ENCODE measurements at regions not wholly inside any gene's neighbourhood (a gene's known extent, or its start where the extent isn't known, plus 50 kb on each side); places are given as distances from the start of the nearest gene placed in this dataset.

DNA sequence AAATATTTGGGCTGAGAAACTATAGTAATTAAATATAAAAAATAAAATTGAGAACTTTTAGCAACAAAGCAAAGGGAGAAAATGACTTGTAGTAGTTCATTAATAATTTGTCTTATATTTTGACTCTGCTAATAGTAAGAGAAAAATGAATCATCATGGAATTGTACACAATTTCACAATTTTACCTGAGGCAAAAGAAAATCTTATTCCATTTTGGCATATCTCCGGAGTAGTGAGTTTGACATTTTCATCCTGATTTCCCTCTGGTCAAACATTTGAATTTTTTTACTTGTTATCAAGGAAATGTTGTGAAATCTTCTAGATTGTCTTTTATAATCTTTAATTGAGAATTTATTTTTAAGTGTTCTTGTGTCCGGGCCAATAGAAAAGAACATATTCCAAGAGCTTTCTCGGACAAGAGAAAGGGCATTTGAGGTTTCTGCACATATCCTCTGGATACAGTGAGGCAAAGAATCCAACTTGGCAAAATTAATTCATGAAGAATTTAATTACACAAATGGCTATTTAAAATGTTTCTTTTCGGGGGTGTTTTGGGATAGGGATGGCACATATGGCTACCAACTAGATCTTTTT lies 89.3 kb upstream of the IGSF10 start:
- WGBS, 2 experiments (ENCODE audit: insufficient coverage in 1 of 2, insufficient read length in 1 of 2) = 83 to 93% methylated on average over 1 to 4 of the region's 4 CpGs
- H3K4me3 ChIP-seq (ENCODE audit: low read length) = no peak overlapping the region
- H3K36me3 Mint-ChIP-seq (ENCODE audit: low read depth) = no peaks in the 10 kb centered on the region
- DNase-seq = no peak
- H3K27ac Mint-ChIP-seq = no peak overlapping the region
- no peak for TF ChIP-seq CTCF (conservative IDR thresholded peaks at IDR 0.05)
- no peaks in the 10 kb centered on the region for H3K4me1 ChIP-seq (ENCODE audit: control insufficient read depth, insufficient read depth, low read length)
- no peak overlapping the region for H3K27ac ChIP-seq (ENCODE audit: low read depth, low read length)
- no peak overlapping the region for H3K9ac ChIP-seq (ENCODE audit: extremely low read depth, low read length, poor library complexity, severe bottlenecking)
- H3K27me3 ChIP-seq (ENCODE audit: control insufficient read depth, insufficient read depth, low read length, poor library complexity, severe bottlenecking) = no peaks in the 10 kb centered on the region
- H3K36me3 ChIP-seq (ENCODE audit: control insufficient read depth, insufficient read depth, low read length) = no peaks in the 10 kb centered on the region
- no peaks in the 10 kb centered on the region for H3K9me3 ChIP-seq (ENCODE audit: control insufficient read depth, low read length)
- H3K27me3 Mint-ChIP-seq (ENCODE audit: insufficient read depth) = no peaks in the 10 kb centered on the region
- peaks cover 5% of the 10 kb centered on the region for H3K4me1 Mint-ChIP-seq
- no peaks in the 10 kb centered on the region for H3K9me3 Mint-ChIP-seq
- no peak overlapping the region for H3K4me3 Mint-ChIP-seq

DNA sequence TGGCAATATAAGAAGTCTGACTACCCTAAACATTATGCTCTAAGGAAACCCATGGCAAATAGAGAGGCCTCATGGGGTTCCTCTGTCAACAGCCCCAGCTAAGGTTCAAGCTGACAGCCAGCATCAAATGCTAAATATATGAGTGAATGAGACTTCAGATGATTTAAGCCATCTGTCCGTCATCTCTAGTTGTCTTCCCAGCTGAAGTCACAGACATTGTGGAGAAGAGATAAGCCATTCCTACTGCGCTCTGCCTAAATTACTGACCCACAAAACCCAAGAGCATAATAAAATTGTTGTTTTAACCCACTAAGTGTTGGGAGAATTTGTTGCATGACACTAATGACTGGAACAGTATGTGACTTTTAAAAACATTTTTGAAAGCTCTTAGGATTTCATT lies 87.3 kb upstream of the IGSF10 start:
- no peak for DNase-seq
- Mint-ChIP-seq H3K27me3 (ENCODE audit: insufficient read depth) (no peaks in the 10 kb centered on the region), H3K27ac (no peak overlapping the region), H3K4me3 (no peak overlapping the region), H3K9me3 (no peaks in the 10 kb centered on the region), H3K4me1 (peaks cover 8% of the 10 kb centered on the region), H3K36me3 (ENCODE audit: low read depth) (no peaks in the 10 kb centered on the region)
- H3K9ac ChIP-seq (ENCODE audit: extremely low read depth, low read length, poor library complexity, severe bottlenecking) = no peak overlapping the region
- no peaks in the 10 kb centered on the region for H3K4me1 ChIP-seq (ENCODE audit: control insufficient read depth, insufficient read depth, low read length)
- no peak overlapping the region for H3K4me3 ChIP-seq (ENCODE audit: low read length)
- H3K9me3 ChIP-seq (ENCODE audit: control insufficient read depth, low read length) = no peaks in the 10 kb centered on the region
- H3K27ac ChIP-seq (ENCODE audit: low read depth, low read length) = no peak overlapping the region
- no peaks in the 10 kb centered on the region for H3K36me3 ChIP-seq (ENCODE audit: control insufficient read depth, insufficient read depth, low read length)
- no peaks in the 10 kb centered on the region for H3K27me3 ChIP-seq (ENCODE audit: control insufficient read depth, insufficient read depth, low read length, poor library complexity, severe bottlenecking)
- WGBS, 2 experiments (ENCODE audit: insufficient coverage in 1 of 2, insufficient read length in 1 of 2) = 80 to 100% methylated on average over 1 to 2 of the region's 2 CpGs
- no peak for TF ChIP-seq CTCF (conservative IDR thresholded peaks at IDR 0.05)

GRCh38 chr3:151544164-151544548 lies 83.3 kb upstream of the IGSF10 start:
- Histone ChIP-seq H3K4me1 (ENCODE audit: control insufficient read depth, insufficient read depth, low read length) (peaks cover 5% of the 10 kb centered on the region), H3K4me3 (ENCODE audit: low read length) (no peak overlapping the region), H3K9me3 (ENCODE audit: control insufficient read depth, low read length) (no peaks in the 10 kb centered on the region), H3K27me3 (ENCODE audit: control insufficient read depth, insufficient read depth, low read length, poor library complexity, severe bottlenecking) (no peaks in the 10 kb centered on the region), H3K27ac (ENCODE audit: low read depth, low read length) (no peak overlapping the region), H3K9ac (ENCODE audit: extremely low read depth, low read length, poor library complexity, severe bottlenecking) (no peak overlapping the region), H3K36me3 (ENCODE audit: control insufficient read depth, insufficient read depth, low read length) (no peaks in the 10 kb centered on the region)
- DNase-seq = no peak
- Mint-ChIP-seq H3K9me3 (no peaks in the 10 kb centered on the region), H3K27me3 (ENCODE audit: insufficient read depth) (no peaks in the 10 kb centered on the region), H3K4me1 (peaks cover 20% of the 10 kb centered on the region), H3K27ac (no peak overlapping the region), H3K4me3 (no peak overlapping the region), H3K36me3 (ENCODE audit: low read depth) (no peaks in the 10 kb centered on the region)
- peak; percentile 34 for TF ChIP-seq CTCF (conservative IDR thresholded peaks at IDR 0.05)
